SK-N-MC (cell line): ENCODE measurements at regions not wholly inside any gene's neighbourhood (a gene's known extent, or its start where the extent isn't known, plus 50 kb on each side); places are given as distances from the start of the nearest gene placed in this dataset.

Experiments
- DNase-seq: peaks from one replicate; pipeline ENCODE4 v3.0.0-alpha.2; 2011; ENCODE audit warnings: low read depth, low spot score
- H3K27ac ChIP-seq: fragments of 200-600 bp; sonication (generic); 2 replicates; pipeline ENCODE4 v1.5.1; 2016; ENCODE audit warnings: mixed run types
- H3K36me3 ChIP-seq: fragments of 200-600 bp; sonication (generic); 2 replicates; pipeline ENCODE4 v1.6.1; 2017; ENCODE audit warnings: antibody characterized with exemption, low read length, mixed read lengths; ENCODE audit not compliant: insufficient read depth
- H3K4me3 ChIP-seq: fragments of 200-600 bp; sonication (generic); 2 replicates; pipeline ENCODE4 v1.5.1; 2016
- H3K9ac ChIP-seq: fragments of 200-600 bp; sonication (generic); 2 replicates; pipeline ENCODE4 v1.8.0; 2017; ENCODE audit warnings: mixed run types, mixed read lengths; ENCODE audit not compliant: insufficient read length
- H3K9me3 ChIP-seq: fragments of 200-600 bp; sonication (generic); 2 replicates; pipeline ENCODE4 v1.6.1; 2017; ENCODE audit warnings: low read depth, mild to moderate bottlenecking, antibody characterized with exemption, low read length, moderate library complexity, mixed read lengths
- EZH2 ChIP-seq: fragments of 200-600 bp; sonication (generic); IDR thresholded peaks from one replicate; pipeline ENCODE4 v1.6.1; 2017; ENCODE audit warnings: antibody characterized with exemption
- FOXP2 ChIP-seq: optimal IDR thresholded peaks from 2 replicates; pipeline ENCODE3; 2011; ENCODE audit warnings: mild to moderate bottlenecking, moderate library complexity; ENCODE audit not compliant: insufficient read depth; ENCODE audit errors: extremely low read length, control extremely low read depth
- POLR2AphosphoS5 ChIP-seq: IDR thresholded peaks from 2 replicates; pipeline ENCODE4 v1.6.1; 2012; ENCODE audit warnings: mild to moderate bottlenecking, low read depth, low read length, borderline replicate concordance

DNA sequence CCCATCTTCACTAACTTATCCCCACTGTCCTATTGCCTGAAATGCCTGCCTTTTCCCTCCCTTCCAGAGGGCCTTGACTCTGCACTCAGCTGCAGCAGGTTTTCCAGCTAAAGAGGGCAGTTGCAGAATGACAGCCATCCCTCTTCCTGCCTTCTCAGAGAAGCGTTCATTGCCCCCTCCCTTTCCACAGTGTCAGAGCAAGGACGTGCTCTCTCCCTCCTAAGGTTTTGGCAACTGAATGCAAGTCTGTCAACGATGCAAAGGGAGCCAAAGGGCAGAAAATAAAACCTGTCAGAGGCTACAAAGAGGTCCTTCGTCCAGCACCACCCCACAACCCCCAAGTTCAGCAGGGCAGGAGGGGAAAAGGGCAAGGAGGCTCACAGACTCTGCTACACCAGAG lies 230.1 kb upstream of the THBS1 start:
- TF ChIP-seq FOXP2, result no peak
- TF ChIP-seq EZH2, result no peak
- TF ChIP-seq POLR2AphosphoS5, result no peak
- Histone ChIP-seq H3K27ac (no peak overlapping the region), H3K36me3 (no peaks in the 10 kb centered on the region), H3K4me3 (no peak overlapping the region), H3K9ac (no peak overlapping the region), H3K9me3 (no peaks in the 10 kb centered on the region)
- DNase-seq, result no peak

- H3K36me3 ChIP-seq, result no peaks in the 10 kb centered on the region
These were observed 226.7 kb upstream of the THBS1 start for GRCh38 chr15:39354189-39354588.

DNA sequence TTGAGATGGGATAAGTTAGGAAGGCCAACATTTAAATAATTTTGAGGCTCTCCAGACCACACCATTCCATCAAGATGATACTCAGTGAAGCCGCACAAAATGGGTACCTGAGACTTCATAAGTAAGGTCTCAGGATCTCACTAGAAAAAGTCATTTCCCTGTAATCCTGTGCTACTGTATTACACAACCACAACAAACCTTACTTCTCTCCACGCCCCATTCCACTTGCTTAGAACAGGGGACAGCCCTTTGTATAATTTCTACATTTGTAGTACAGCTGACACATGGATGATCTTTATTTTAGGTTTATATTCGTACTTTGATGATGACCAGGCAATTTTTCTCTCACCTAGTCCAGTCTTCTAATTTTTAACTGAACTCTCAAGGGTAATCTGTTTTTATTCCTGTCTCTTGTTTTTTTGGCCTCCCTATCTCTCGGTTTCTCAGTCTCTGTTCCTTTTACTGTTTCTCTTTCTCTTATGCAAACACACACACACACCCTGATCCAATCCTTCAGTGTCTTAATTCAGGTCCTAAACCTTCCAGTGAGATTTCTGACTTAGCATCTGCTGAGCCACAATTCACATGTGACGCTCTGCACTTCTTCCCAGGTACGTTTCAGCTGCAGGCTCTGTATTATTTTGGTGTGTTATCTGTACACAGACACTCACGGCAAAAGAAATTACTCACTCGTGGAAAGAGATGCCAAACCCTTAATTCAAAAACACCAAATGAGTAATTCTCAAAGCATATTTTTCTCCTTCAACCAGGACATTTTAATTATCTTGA lies 223.2 kb upstream of the THBS1 start:
- TF ChIP-seq EZH2 (no peak), POLR2AphosphoS5 (no peak), FOXP2 (no peak)
- Histone ChIP-seq H3K27ac (no peak overlapping the region), H3K36me3 (no peaks in the 10 kb centered on the region), H3K9me3 (no peaks in the 10 kb centered on the region), H3K4me3 (no peak overlapping the region), H3K9ac (no peak overlapping the region)
- no peak for DNase-seq

More at GRCh38 chr15:39354189-39354588, 226.7 kb upstream of the THBS1 start:
- TF ChIP-seq POLR2AphosphoS5 (no peak), EZH2 (no peak), FOXP2 (no peak)
- DNase-seq, result no peak
- Histone ChIP-seq H3K27ac (no peak overlapping the region), H3K9me3 (no peaks in the 10 kb centered on the region), H3K9ac (no peak overlapping the region), H3K4me3 (no peak overlapping the region)

- Histone ChIP-seq H3K9me3 (no peaks in the 10 kb centered on the region), H3K9ac (no peak overlapping the region), H3K27ac (no peak overlapping the region), H3K4me3 (no peak overlapping the region), H3K36me3 (no peaks in the 10 kb centered on the region)
- no peak for DNase-seq
- TF ChIP-seq POLR2AphosphoS5, result no peak
- TF ChIP-seq EZH2, result no peak
- no peak for TF ChIP-seq FOXP2
These were observed 222.3 kb upstream of the THBS1 start for GRCh38 chr15:39358441-39359041.

- DNase-seq, result no peak
- H3K36me3 ChIP-seq, result no peaks in the 10 kb centered on the region
- no peak overlapping the region for H3K27ac ChIP-seq
- TF ChIP-seq EZH2, result no peak
- no peak for TF ChIP-seq POLR2AphosphoS5
- TF ChIP-seq FOXP2, result no peak
- no peak overlapping the region for H3K9ac ChIP-seq
- no peaks in the 10 kb centered on the region for H3K9me3 ChIP-seq
- no peak overlapping the region for H3K4me3 ChIP-seq
These were observed 221.1 kb upstream of the THBS1 start for GRCh38 chr15:39359771-39360170.

DNA sequence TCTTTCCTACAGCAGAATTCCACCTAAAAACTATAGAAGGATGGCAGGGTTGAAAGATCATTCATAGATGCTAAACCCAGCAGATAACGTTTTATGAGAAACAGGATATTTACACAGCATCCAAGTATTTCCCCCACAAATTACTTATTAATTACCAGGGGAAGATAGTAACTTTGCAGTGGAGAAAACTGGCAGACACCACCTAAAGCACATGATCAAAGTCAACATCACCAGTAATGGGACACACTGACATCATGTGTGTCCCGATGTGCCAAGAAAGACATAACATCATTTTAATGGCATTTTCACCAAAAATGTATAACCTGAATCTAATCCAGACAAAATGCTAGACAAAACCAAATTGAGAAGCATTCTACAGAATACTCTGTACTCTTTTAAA lies 220.4 kb upstream of the THBS1 start:
- no peak overlapping the region for H3K4me3 ChIP-seq
- TF ChIP-seq FOXP2, result no peak
- TF ChIP-seq POLR2AphosphoS5, result no peak
- no peak for TF ChIP-seq EZH2
- no peak for DNase-seq
- no peaks in the 10 kb centered on the region for H3K36me3 ChIP-seq
- H3K27ac ChIP-seq, result no peak overlapping the region
- H3K9me3 ChIP-seq, result no peaks in the 10 kb centered on the region
- no peak overlapping the region for H3K9ac ChIP-seq

GRCh38 chr15:39361497-39361896 lies 219.4 kb upstream of the THBS1 start:
- H3K36me3 ChIP-seq, result no peaks in the 10 kb centered on the region

GRCh38 chr15:39362821-39363561 lies 217.9 kb upstream of the THBS1 start:
- no peak overlapping the region for H3K9ac ChIP-seq
- no peak overlapping the region for H3K4me3 ChIP-seq
- TF ChIP-seq EZH2 (no peak), FOXP2 (no peak), POLR2AphosphoS5 (no peak)
- H3K9me3 ChIP-seq, result no peaks in the 10 kb centered on the region
- DNase-seq, result no peak
- no peaks in the 10 kb centered on the region for H3K36me3 ChIP-seq
- H3K27ac ChIP-seq, result no peak overlapping the region

More at GRCh38 chr15:39361497-39361896, 219.4 kb upstream of the THBS1 start:
- DNase-seq, result no peak
- Histone ChIP-seq H3K4me3 (no peak overlapping the region), H3K27ac (no peak overlapping the region), H3K9me3 (no peaks in the 10 kb centered on the region), H3K9ac (no peak overlapping the region)
- TF ChIP-seq POLR2AphosphoS5 (no peak), EZH2 (no peak), FOXP2 (no peak)
